HTR-8/SVneo (cell line): ENCODE measurements at regions not wholly inside any gene's neighbourhood (a gene's known extent, or its start where the extent isn't known, plus 50 kb on each side); places are given as distances from the start of the nearest gene placed in this dataset.
"Not testable (repeated sequence)": the region's sequence is repeated elsewhere in the genome, so short reads cannot be mapped to it uniquely, and the experiment has no call there.

Source experiments
- DNase-seq: peaks from one replicate; pipeline ENCODE4 v3.0.0; 2011; ENCODE audit warnings: low spot score, mixed read lengths; ENCODE audit not compliant: insufficient read length
- FAIRE-seq: peaks from 2 replicates; lab custom pipeline; 2011; peaks lifted over from hg19 to GRCh38; lab: Jason Lieb, UNC

GRCh38 chr11:96755752-96756151, 365.9 kb downstream of the JRKL start:
- no peak for DNase-seq
- no peak for FAIRE-seq

- no peak for FAIRE-seq
Measured at GRCh38 chr11:96758957-96759356, 369.1 kb downstream of the JRKL start.

GRCh38 chr11:96760306-96760705, 370.5 kb downstream of the JRKL start:
- DNase-seq = no peak
- no peak for FAIRE-seq

More at GRCh38 chr11:96758957-96759356, 369.1 kb downstream of the JRKL start:
- no peak for DNase-seq

GRCh38 chr11:96760815-96761214, 371.0 kb downstream of the JRKL start:
- DNase-seq (no peak), FAIRE-seq (no peak)

- FAIRE-seq (no peak), DNase-seq (no peak)
Measured at GRCh38 chr11:96761451-96761850, 371.6 kb downstream of the JRKL start.

- DNase-seq (no peak), FAIRE-seq (no peak)
Measured at GRCh38 chr11:96763244-96763643, 373.4 kb downstream of the JRKL start.

- FAIRE-seq = no peak
- DNase-seq = no peak
Measured at GRCh38 chr11:96778272-96778671, 388.5 kb downstream of the JRKL start.

GRCh38 chr11:96779030-96779429, 389.2 kb downstream of the JRKL start:
- no peak for FAIRE-seq
- no peak for DNase-seq

- FAIRE-seq (no peak), DNase-seq (no peak)
Measured at GRCh38 chr11:96781082-96781481, 391.3 kb downstream of the JRKL start.

GRCh38 chr11:96782632-96783031, 392.8 kb downstream of the JRKL start:
- no peak for FAIRE-seq
- DNase-seq = no peak

- DNase-seq = no peak
- FAIRE-seq = no peak
Measured at GRCh38 chr11:96783311-96783710, 393.5 kb downstream of the JRKL start.

GRCh38 chr11:96785073-96785472, 395.3 kb downstream of the JRKL start:
- DNase-seq (no peak), FAIRE-seq (no peak)

GRCh38 chr11:96794152-96794551, 404.3 kb downstream of the JRKL start:
- FAIRE-seq (peak; percentile 44), DNase-seq (no peak)

- no peak for FAIRE-seq
Measured at GRCh38 chr11:96798445-96798844, 408.6 kb downstream of the JRKL start.

GRCh38 chr11:96815236-96815635, 425.4 kb downstream of the JRKL start:
- no peak for FAIRE-seq
- DNase-seq = no peak

More at GRCh38 chr11:96798445-96798844, 408.6 kb downstream of the JRKL start:
- DNase-seq = no peak

GRCh38 chr11:96817482-96818399, 427.9 kb downstream of the JRKL start:
- FAIRE-seq (no peak), DNase-seq (peak; percentile 22)

GRCh38 chr11:96827164-96827563, 437.4 kb downstream of the JRKL start:
- DNase-seq (peak; percentile 2), FAIRE-seq (no peak)

- DNase-seq (no peak), FAIRE-seq (no peak)
Measured at GRCh38 chr11:96841792-96842191, 452.0 kb downstream of the JRKL start.

- no peak for FAIRE-seq
- no peak for DNase-seq
Measured at GRCh38 chr11:96842731-96843130, 452.9 kb downstream of the JRKL start.

- DNase-seq (no peak), FAIRE-seq (no peak)
Measured at GRCh38 chr11:96854425-96854824, 464.6 kb downstream of the JRKL start.

GRCh38 chr11:96861722-96862121, 471.9 kb downstream of the JRKL start:
- not testable (repeated sequence) for DNase-seq, FAIRE-seq

GRCh38 chr11:96863520-96863919, 473.7 kb downstream of the JRKL start:
- DNase-seq (no peak), FAIRE-seq (no peak)
